HG03460 (cell line): ENCODE measurements at regions not wholly inside any gene's neighbourhood (a gene's known extent, or its start where the extent isn't known, plus 50 kb on each side); places are given as distances from the start of the nearest gene placed in this dataset.
A peak's percentile ranks its signal among the peaks of the same experiment; 100 is the strongest.

Experiments
- ATAC-seq: cut with Tn5 transposase; IDR thresholded peaks from one replicate; pipeline ENCODE4 v1.9.1; 2021; ENCODE audit not compliant: unreplicated experiment

DNA sequence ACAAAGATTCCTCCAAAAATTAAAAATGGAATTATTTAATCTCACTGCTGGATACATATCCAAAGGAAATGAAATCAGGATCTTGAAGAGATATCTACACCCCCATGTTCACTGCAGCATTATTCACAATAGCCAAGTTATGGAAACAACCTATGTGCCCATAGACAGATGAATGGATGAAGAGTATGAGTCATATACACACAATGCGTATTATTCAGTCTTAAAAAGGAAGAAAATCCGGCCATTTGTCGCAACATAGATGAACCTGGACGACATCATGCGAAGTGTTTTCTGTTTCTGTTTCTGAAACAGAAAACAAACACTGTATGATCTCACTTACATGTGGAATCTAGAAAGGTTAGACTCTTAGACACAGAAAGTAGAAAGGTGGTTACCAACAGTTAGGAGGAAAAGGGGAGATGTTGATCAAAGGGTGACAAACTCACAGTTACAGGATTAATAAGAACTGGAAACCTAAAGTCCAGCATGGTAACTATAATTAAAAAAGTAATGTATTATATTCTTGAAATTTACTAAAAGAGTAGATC lies 87.8 kb upstream of the ERBB4 start:
- no peak for ATAC-seq

DNA sequence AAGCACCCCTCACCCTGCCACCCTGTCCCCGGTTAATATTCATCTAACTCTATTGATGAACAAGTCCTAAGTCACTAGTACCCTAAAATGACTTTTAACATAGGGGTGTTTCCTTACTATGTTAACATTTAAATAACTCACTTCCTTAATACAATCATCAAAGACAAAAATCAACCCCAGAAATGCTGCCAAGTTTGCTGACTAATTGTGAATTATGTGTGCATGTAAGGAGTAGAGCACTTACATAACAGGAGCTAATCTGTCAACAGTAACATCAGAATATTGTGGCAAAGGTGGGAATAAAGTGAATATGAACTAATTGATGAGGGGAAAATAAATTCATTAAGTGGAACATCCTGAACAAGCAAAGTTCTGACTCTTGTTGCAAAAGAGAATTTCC lies 81.4 kb upstream of the ERBB4 start:
- ATAC-seq = no peak

DNA sequence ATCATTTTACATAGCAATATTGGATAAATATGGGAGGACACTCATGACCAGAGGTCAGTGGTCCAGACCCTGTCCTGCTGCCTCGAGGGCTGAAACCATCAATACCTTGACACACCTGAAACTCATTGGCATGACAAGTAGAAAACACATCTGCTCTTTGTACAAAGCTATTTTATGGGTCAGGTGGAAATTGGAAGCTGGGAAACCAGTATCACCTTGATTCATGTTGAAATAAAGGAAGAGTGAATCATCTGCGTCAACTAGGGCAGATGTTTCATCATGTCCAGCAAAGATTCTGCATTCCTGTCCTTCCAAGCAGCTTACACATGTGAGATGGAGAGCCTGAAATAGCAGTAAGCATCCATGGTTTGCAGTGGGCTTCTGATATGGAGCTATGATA lies 80.0 kb upstream of the ERBB4 start:
- ATAC-seq = no peak

DNA sequence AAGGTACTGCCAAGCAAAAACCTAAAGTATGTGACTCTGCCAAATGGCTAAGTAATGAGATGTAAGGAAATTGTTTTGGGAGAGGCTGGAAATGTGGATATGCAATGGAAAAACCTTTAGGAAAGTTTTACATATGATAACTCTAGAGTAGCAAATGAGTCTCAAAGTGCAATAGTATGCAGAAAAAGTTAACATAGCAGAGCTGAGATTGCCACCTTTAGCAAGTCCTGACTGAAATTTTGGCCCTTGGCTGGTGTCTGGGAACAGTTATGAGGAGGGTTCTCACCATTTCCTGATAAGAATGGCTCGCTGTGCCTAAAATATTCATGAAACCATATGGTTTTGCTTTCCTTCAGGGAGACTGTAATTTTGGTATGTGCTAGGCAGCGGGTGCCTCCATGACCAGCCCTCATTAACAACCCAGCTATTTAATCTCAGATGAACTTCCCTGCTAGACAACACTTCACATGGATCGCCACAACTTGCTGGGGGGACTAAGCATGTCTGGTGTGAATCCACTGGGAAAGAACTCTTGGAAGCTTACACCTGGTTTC lies 72.3 kb upstream of the ERBB4 start:
- no peak for ATAC-seq

DNA sequence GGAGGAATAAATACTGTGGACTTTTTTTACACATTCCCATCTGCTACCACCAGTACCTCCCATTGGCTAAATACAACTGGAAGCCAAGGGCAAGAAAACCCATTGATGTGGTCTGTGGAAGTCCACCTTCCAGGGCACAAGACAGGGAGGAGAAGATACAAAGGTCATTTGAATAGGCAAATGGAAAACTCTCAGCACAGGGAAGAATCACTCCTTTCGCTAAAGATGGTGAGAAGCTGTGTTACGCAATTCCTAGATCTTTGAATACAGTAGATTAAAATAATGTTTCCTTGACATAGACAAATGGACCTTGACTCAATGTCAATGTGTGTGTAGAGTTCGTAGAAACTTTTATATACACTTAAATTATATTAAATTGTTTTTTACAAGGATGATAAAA lies 70.9 kb upstream of the ERBB4 start:
- no peak for ATAC-seq

DNA sequence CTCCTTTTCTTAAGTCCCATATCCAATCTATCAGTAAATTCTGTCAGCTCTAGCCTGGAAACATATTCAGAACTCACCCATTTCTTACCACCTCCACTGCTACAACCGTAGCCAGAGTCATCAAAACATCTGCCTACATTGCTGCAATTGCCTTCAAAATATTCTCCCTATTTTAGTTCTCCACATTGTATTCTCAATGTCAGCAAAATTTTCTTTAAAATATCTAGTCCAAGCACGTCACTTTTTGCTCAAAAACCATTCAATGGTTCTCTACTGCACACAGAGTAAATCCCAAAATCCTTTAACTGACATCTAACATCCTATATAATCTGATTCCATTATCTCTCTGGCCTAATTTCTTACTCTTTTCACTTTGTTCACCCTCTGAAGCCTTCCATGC lies 68.5 kb upstream of the ERBB4 start:
- ATAC-seq = no peak

DNA sequence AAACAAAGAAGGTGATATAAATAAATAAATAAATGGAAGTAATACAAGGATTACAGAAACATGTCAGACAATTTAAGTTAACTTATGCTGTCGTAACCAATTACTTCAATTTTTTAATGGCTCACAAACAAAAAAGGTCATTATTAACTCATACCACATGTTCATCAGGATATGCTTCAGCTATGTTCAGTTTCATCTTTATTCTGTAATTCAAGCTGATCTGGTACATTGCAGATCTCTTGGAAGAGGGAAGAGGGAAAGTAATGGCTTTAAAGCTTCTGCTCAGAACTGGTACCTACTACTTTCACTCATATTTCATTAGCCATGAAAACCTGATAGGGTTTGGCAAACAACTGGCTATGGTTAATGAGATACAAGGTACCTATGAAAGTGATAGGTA lies 67.6 kb upstream of the ERBB4 start:
- no peak for ATAC-seq

DNA sequence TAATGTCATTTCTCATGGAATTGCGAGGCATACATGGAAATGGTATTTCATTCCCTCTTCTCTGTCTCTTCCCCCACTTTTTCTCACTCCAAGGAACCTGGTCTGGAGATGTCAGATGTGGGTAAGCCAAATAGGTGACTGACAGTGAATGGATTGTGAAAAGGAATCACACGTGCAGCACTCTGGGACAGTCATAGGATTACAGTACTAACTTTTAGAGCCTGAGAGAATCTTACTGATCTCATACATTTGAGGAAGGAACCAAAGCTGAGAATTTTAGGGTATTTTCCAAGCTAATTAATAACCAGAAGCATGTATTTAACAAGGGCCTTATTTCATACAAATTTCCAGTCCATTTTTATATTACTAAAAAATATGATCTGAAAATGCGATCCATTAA lies 58.1 kb upstream of the ERBB4 start:
- ATAC-seq = no peak

DNA sequence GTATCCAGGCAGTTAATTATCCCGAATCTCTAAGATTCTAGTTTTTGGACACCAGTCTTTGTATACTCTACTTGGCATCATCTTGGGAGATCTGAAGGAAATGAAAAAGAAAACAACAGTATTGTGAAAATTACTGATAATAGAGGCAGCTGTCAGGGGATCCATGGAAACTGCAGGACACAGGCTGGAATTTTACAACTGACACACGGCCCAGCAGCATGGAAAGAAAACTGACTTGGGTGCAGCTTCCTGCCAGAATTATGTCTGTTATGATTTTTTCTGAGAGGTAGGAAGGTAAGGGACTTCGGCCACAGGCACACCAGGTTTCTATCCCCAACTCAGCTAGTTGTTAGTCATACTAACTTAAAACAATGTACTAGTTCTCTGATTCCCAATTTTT lies 57.7 kb upstream of the ERBB4 start:
- ATAC-seq = no peak

DNA sequence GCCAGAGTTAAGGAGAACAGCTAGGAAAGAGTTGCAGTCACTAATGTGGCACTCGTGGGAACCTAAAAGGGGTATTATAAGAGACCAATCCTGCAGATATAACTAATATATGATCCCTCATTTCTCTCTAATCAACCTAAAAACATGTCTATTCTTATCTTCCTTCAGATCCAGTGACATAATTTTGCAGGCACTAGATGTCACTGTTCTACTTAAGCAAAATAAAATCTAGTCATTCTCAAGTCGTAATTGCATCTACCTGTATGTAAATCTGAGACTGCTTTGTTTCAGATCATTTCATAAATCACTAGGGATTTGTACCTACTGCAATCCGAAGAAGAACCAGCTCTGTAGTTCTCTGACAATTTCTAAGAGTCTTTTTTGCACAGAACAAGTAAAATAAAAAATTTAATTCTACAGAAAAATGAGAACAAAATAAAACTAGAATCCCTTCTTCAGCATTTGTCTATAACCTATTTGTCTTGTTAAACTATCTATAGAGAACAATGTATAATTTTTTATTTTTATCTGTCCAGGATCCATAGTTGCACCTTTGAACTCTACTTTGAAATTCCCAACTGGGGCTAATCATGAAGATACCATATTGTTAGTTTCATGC lies 56.5 kb upstream of the ERBB4 start:
- ATAC-seq = peak; percentile 48

DNA sequence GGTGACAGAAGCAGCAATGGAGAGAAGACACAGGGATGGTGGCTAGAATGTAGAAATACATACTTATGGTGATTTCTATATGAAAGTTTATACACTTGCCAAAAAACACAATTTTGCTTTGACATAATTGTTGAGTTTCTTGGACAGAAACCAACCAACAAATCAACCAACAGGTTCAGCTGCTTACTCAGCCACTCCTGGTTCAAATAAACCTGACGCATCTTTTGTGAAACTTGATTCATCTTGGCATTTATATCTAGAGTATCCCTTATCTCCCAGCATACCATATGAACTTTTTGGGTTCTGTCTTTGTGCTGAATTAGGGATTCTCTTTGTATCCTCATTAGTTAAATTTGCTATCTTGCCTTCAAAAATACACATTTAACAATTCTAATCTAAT lies 54.1 kb upstream of the ERBB4 start:
- no peak for ATAC-seq
